ENCODE measurements at regions not wholly inside any gene's neighbourhood (a gene's known extent, or its start where the extent isn't known, plus 50 kb on each side); places are given as distances from the start of the nearest gene placed in this dataset.

- DNase-seq = no peak
- TF ChIP-seq, protein P1, sequence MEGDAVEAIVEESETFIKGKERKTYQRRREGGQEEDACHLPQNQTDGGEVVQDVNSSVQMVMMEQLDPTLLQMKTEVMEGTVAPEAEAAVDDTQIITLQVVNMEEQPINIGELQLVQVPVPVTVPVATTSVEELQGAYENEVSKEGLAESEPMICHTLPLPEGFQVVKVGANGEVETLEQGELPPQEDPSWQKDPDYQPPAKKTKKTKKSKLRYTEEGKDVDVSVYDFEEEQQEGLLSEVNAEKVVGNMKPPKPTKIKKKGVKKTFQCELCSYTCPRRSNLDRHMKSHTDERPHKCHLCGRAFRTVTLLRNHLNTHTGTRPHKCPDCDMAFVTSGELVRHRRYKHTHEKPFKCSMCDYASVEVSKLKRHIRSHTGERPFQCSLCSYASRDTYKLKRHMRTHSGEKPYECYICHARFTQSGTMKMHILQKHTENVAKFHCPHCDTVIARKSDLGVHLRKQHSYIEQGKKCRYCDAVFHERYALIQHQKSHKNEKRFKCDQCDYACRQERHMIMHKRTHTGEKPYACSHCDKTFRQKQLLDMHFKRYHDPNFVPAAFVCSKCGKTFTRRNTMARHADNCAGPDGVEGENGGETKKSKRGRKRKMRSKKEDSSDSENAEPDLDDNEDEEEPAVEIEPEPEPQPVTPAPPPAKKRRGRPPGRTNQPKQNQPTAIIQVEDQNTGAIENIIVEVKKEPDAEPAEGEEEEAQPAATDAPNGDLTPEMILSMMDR (IDR thresholded peaks at IDR 0.05) = no peak
- no peak for TF ChIP-seq POLR2A (IDR thresholded peaks at IDR 0.05)
- Histone ChIP-seq H3K4me3 (no peak overlapping the region), H3K27ac (no peak overlapping the region), H3K27me3 (no peaks in the 10 kb centered on the region), H3K36me3 (ENCODE audit: low read depth, missing control alignments) (no peaks in the 10 kb centered on the region), H3K4me1 (no peaks in the 10 kb centered on the region), H3K9me3 (no peaks in the 10 kb centered on the region)
- WGBS, 2 donors = 64 to 71% methylated on average over 1 of the region's 1 CpG
- intact Hi-C loops (cut with DNase I; ENCODE audit: low total_unique reads) = no loop called here
Measured at GRCh38 chr6:126738146-126738545, 380.3 kb upstream of the RSPO3 start.

- 50 to 61% methylated on average over 1 of the region's 1 CpG for WGBS, 2 donors
- intact Hi-C loops (cut with DNase I; ENCODE audit: low total_unique reads) = no loop called here
- no peak overlapping the region for H3K27ac ChIP-seq
- no peaks in the 10 kb centered on the region for H3K4me1 ChIP-seq
- no peak for DNase-seq
- TF ChIP-seq, protein P1 (IDR thresholded peaks at IDR 0.05) = no peak
- no peak overlapping the region for H3K4me3 ChIP-seq
- H3K36me3 ChIP-seq (ENCODE audit: low read depth, missing control alignments) = no peaks in the 10 kb centered on the region
- no peaks in the 10 kb centered on the region for H3K27me3 ChIP-seq
- H3K9me3 ChIP-seq = no peaks in the 10 kb centered on the region
Measured at GRCh38 chr6:126738641-126739040, 379.8 kb upstream of the RSPO3 start.

DNA sequence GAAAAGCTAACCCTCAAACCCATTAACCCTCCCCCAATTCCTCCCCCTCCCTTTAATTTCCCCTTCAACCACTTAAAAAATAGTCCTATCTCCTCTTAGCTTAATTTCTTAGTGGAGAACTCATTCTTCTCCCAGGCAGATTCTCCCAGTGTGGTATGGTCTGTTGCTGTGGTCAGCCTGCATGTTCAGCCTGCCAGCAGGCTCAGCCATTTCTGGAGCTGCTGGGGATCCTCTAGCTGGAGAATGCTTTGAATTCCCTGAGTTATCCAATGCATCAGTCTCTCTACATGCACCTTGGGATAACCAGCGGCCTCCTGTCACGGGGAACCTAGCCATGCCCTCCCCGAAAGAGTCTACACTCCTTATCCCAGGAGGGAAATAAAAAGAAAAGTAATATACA lies 375.4 kb upstream of the RSPO3 start:
- Histone ChIP-seq H3K36me3 (ENCODE audit: low read depth, missing control alignments) (no peaks in the 10 kb centered on the region), H3K4me3 (no peak overlapping the region), H3K4me1 (no peaks in the 10 kb centered on the region), H3K27me3 (no peaks in the 10 kb centered on the region), H3K9me3 (no peaks in the 10 kb centered on the region), H3K27ac (no peak overlapping the region)
- WGBS, 2 donors = 92 to 95% methylated on average over 3 of the region's 3 CpGs
- intact Hi-C loops (cut with DNase I; ENCODE audit: low total_unique reads) = no loop called here
- DNase-seq = no peak
- TF ChIP-seq, protein P1 (IDR thresholded peaks at IDR 0.05) = no peak
- no peak for TF ChIP-seq POLR2A (IDR thresholded peaks at IDR 0.05)

- H3K36me3 ChIP-seq (ENCODE audit: low read depth, missing control alignments) = no peaks in the 10 kb centered on the region
- no peaks in the 10 kb centered on the region for H3K27me3 ChIP-seq
- no peak overlapping the region for H3K27ac ChIP-seq
- intact Hi-C loops (cut with DNase I; ENCODE audit: low total_unique reads) = no loop called here
- H3K4me1 ChIP-seq = no peaks in the 10 kb centered on the region
- no peaks in the 10 kb centered on the region for H3K9me3 ChIP-seq
- no peak for TF ChIP-seq POLR2A (IDR thresholded peaks at IDR 0.05)
- TF ChIP-seq, protein P1 (IDR thresholded peaks at IDR 0.05) = no peak
- DNase-seq = no peak
- 80% methylated on average over 4 of the region's 4 CpGs for whole genome bisulfite sequencing, 2 donors
- H3K4me3 ChIP-seq = no peak overlapping the region
Measured at GRCh38 chr6:126747728-126748540, 370.5 kb upstream of the RSPO3 start.

DNA sequence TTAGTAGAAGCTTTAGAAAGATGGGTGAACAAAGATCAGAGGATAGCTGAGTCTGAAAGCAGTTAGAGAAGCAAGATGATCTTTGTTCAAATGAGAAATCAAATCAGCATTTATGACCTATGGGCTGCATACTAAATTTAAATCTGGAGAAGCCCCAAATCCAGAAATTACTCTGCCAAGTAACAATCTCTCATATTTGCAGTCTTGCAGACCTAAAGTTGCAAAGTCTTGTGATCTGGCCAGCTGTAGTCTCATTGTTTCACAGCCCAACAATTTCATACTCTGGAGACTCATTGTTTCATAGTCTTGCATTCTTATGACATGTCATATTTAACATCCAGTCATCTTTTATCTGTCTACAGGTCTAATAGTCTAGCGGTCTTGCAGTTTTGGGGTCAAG lies 364.9 kb upstream of the RSPO3 start:
- no peak overlapping the region for H3K27ac ChIP-seq
- no peaks in the 10 kb centered on the region for H3K27me3 ChIP-seq
- TF ChIP-seq POLR2A (IDR thresholded peaks at IDR 0.05) = no peak
- TF ChIP-seq, protein P1 (IDR thresholded peaks at IDR 0.05) = no peak
- H3K36me3 ChIP-seq (ENCODE audit: low read depth, missing control alignments) = no peaks in the 10 kb centered on the region
- no peak for DNase-seq
- WGBS, 2 donors = 47 to 54% methylated on average over 1 of the region's 1 CpG
- H3K4me3 ChIP-seq = no peak overlapping the region
- no peaks in the 10 kb centered on the region for H3K4me1 ChIP-seq
- intact Hi-C loops (cut with DNase I; ENCODE audit: low total_unique reads) = no loop called here
- H3K9me3 ChIP-seq = no peaks in the 10 kb centered on the region
